Hippocampal formation (tissue), 2 donors: ENCODE measurements at regions not wholly inside any gene's neighbourhood (a gene's known extent, or its start where the extent isn't known, plus 50 kb on each side); places are given as distances from the start of the nearest gene placed in this dataset.

ENCODE experiments used
- DNase-seq, 2 donors: peaks; one replicate each; lab custom pipeline; 2025; lab: John Stamatoyannopoulos, UW

DNA sequence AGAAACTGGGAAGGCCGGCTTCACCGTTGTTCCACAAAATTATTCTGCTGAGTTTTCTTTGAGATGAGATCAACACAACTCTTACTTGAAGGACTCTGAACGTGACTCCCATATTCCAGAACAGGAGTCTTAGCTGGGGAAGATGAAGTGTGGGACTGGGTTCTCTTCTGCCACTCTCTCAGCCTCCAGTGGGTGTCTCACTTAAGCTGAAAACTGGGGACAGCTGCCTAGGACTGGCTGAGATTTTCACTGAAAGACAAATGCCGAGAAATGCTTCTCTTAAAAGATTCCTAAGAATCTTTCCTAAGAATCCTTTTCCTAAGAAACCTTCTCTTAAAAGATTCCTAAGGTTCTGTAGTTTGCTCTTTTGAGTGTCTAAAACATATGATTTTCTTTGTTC is 156.6 kb upstream of the LHCGR start:
- DNase-seq, result peak in 1 of 2 donors; percentile 28

DNA sequence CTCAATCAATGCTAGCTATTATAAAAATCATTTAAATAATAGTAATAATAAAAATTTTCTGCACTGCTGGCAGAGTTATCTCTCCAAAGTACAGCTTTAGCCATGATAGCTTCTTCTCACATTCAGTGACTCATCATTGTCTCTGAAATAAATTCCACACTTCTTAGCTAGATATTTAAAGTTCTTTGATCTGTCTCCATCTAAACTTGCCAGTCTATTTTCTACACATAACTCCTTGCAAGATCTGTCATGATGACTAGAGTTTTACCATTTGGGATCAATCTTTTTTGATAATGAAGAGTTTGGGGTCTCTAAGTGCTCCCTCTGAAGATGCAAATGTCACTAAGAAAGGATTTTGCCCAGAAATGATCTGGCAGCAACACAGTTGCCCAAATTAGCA is 155.4 kb upstream of the LHCGR start:
- DNase-seq, result no peak

DNA sequence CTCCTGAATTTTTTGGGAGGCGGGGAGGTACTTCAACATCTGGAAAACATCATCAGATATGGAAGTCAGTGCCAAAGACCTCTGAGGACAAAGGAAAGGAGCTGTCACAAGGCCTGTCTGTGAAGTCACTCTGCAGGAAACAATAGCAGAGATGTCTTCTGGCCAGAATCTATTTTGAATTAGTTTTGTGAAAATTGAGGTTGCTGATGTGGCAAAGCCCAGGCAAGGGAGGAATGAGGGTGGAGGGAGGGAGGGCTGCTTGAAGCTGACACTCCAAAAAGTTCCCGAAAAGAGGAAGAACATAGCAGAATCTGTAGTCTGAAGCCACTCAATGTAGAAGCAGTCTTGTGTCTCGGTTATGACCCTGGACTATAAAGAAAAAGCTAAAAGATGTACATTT is 151.1 kb upstream of the LHCGR start:
- no peak for DNase-seq

DNA sequence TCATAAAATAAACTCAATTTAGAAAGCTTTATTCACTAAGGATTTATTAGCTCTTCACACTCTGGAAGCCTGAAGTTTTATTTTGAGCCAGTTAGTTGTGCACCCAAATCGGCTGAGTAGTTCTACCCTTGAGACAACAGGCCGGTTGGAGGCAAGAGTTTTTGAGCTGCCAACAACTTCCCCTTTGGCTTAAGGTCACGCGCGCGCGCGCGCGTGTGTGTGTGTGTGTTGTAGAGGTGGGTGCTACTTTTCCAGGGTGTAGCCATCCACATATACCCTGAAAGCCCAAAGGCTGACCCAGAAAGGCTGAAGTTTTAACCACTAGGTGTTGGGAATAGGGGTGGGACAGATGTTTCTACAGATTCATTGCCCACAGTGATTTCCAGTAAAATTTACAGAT is 150.2 kb upstream of the LHCGR start:
- peak in 1 of 2 donors; percentile 11 for DNase-seq

DNA sequence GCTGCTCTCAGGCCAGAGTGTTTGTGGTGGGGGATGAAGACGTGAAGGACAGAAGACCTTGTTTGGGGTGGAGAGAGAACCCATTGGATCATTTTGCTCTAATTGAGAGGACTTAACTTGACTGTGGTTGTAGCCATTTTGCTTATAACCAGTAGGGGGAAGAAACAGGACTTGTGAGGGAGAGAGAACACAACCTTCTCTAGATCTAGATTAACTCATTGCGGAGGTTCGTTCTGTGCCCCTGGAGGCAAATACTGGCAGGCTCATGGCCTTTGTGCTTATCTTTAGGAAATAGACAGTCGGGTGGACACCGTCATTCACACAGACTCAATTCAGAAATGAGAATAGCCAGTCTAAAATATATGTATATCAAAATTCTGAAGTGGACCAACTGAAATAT is 147.0 kb upstream of the LHCGR start:
- DNase-seq, result no peak

DNA sequence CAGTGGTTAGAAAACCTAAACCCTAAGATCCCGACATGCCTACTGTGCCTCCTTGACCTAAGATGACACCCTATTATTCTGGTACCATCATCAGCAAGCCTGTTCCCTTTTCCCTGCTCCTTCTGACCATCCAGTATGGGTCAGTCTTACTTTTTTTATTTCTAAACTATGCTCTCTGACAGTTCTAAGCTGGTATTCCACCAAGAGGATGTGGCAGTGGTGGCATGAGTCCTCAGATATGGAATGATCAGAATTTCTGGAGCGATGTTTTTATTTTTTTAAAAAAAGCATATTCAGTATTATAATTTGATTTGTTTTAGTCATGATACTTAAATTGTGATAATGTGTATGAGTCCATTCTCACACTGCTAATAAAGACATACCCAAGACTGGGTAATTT is 145.9 kb upstream of the LHCGR start:
- no peak for DNase-seq

DNA sequence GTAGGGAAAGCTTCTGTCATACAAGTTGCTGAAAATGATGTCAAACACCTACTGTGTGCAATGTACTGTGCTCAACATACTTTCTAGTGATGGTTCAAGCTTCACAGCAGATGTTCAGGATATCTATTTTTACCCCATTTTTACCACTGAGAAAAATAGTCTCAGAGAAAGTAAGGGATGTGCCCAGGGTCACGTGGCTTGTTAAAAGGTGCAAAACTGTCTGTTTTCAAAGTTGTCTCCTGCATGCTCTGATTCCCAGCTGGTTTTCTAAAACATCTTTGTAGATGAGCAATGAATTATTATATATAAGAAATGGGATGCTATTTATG is 145.5 kb upstream of the LHCGR start:
- DNase-seq, result no peak

DNA sequence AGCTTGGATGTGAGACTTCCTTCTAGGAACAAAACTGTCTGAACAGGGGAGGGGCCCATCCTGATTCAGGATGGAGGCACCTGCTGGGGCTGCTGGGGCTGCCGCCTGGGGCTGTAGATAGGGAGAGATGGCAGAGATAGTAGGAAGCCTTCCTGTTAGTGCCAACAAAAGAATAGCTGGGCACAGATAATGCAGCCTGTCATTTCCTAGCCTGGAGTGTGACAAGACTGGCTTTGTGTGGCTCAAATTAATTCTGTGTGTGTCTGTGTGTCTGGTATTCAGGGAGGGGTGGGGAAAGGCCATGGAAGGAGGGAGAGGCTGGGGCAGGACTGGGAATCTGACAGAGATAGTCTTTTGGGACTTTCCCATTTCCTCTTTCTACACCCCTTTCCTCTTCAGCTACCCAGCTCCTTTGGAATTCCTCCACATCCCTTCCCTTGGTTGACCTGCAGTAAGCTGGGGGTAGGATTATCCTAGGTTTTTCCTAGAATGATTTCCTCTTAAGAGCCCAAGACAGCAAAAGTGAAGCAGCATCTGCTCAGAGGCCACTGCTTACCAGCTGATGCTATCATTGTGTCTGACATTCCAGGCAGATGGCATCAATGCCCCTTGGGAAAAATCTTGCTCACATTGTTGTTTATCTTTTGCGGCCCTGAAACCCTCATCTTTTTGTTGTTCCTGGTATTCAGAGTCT is 144.9 kb upstream of the LHCGR start:
- peak; percentile 66 to 76 for DNase-seq

DNA sequence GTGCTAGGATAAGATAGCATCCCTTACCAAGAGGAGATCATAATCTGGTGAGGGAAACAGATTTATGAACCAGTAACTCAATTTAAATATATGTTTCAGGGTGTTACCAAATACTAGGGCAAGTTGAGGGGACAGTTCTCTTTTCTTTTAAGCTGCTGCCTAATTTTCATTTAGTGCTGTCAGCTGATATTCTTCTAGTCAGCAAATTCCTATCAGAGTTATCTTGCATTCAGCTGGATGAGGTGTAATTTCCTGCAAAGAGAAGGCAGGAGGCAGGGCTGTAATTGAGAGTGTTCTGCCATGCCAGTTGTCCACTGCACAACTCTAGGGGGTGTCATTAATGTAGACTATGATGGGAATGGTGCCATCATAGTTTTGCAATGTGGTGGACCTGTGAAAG is 141.3 kb upstream of the LHCGR start:
- no peak for DNase-seq

DNA sequence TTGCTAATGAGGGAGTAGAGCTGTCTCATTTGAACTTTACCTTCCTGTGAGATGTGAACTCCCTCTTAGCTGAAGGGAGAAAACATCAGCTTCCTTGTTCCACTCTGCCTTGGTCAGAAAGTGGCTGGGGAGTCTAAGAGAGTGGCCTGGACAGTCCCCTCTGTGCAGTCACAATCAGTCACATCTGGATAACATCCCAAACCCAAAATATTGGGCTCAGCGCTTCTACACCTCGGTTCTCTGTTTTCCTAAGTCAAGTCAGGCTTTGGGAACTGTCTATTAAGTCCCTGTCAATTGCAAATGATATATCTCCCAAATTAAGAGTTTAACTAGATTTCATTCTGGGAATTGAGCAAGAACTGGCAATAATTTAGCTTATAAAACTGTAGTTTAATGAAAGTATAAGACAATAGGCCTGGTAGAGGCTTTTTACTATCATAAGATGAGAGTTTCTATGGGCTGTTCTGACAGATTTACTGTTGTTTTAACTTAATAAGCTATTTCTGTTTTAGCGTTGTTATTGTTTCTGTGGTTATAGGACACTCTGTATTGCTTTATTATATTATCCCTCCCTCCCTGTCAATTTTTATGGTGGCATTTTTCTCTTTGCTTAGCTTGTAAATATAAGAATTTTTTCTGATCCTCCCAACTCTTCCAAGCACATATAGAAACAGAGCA is 135.1 kb upstream of the LHCGR start:
- DNase-seq, result no peak

DNA sequence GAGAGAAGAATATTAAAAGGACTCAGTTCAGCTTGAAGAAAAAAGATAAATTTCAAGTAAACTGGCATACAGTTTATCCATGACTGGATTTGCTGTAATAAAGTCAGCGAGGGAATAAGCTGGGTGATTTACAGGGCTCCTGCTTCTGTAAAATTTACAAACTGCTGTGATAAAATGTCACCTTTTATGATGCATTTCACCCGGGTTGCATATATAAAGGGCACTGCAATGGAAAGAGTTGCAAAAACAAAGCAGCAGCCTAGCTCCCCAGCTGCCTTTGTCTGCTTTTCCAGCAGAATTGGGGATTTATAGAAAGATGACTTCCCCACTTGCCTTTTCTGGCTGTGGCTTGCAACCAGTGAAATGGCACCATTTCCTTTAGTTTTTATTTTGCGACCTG is 132.5 kb upstream of the LHCGR start:
- DNase-seq, result no peak

DNA sequence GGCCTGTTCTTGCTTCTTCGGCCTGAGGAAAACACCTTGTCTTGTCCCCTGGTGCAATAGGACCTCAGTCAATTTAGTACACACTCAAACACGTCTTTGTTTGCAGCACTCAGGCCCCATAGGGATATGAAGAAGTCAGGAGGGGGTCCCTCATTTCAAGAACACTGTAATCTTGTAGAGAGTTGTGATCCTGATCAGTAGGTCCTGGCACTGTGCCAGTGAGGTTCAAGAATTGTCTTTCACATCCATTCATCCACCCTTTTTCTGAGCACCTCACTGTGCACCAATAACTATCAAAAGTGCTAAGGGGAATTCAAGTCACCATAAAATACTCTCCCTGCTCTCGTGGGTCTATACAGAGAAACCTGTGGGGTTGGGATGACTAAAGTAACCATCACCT is 131.4 kb upstream of the LHCGR start:
- DNase-seq, result no peak

DNA sequence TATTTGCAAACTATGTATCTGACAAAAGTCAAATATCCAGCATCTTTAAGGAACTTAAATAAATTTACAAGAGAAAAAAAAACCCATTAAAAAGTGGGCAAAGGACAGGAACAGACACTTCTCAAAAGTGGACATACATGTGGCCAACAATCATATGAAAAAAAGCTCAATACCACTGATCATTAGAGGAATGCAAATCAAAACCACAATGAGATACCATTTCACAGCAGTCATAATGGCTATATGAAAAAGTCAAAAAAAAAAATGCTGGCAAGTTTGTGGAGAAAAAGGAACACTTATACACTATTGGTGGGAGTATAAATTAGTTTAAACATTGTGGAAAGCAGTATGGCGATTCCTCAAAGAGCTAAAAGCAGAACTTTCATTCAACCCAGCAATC is 130.3 kb upstream of the LHCGR start:
- DNase-seq, result no peak

DNA sequence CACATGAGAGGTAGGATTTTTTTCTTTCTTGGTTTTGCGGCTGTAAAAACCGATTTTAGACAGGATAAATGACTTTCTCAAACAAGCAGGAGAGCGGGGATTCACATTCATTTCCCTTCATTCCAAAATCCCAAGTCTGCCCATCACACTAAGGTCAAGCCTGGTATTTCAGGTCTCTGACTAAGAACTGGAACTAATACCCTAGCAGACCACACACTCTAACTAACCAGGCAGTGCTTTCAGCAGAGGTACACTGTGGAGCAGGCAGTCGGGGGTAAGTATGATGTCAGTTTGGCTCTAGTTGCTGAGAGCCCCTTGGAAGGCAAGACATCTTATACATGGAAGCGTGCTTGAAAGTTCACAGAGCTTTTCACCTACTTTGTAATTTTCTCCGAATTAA is 128.1 kb upstream of the LHCGR start:
- no peak for DNase-seq

DNA sequence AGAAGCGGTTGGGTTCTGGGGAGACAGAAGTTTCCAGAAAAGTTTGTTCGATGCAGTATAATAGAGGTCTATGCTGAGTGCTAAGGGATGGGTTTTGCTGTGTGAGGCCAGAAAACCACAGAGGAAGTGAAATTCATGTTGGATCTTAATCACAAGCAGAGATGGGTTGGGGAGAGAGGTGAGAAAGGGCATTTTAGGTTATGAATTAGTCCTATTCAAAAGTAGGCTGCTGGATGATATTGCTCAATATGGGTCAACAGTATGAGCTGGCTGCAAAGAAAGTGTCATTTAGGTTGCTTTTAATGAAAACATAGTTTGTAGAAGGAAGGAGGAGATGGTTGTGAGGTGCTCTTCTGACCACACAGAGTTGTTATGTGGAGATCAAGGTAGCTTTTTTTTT is 118.8 kb upstream of the LHCGR start:
- no peak for DNase-seq

DNA sequence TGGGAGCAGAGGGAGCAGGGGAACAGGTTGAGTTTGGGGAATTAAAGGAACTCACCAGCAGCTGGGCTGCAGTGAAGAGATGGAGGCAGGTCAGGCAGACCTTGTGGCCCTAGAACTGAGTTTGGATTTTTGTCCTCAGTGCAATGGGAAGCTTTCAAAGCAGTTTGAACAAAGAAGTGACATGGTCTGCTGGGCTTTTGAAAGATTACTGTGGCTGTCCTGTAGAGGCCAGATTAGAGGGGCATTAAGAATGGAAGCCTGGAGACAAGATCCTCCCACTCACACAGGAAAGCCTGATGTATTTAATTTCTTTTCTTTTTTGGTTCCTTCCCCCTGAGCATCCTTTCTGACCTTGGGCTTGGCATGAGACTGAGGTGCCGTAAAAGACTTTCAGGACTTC is 118.1 kb upstream of the LHCGR start:
- DNase-seq, result no peak

DNA sequence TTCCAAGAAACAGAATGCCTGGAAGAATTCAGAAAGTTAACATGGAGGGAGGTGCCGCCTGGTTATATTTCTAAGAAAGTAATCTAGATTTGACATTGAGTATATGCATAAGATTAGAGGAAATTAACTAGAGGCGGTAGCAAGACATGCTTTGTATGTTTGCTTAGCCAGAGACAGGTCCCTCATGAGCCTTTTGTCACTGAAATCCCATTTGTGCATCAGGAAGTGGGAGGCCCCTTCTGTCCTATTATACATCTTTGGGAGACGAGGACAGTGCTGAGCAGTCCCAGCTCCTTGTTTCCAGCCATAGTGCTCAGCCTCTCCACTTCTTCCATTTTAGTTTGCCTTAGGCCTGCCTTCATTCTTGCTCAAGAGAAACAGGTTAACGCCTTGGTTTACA is 115.4 kb upstream of the LHCGR start:
- no peak for DNase-seq

DNA sequence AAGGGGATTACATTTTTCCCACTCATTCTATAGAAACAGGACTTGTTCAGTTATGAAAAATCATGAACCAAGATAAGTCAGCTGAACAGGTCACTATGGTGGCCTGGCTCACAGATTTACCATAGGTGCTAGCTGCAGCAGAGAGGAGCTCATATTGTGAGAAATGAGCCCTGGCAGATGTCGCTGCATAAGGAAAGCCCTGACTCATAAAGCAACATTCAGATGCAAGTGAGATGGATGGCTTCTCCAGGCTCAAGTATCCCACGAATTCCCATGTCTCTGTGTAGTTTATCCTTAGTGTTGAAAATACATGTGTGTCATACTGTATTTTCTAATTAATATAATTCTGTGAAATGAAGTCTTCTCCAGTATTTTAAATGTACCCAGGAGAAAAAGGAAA is 115.0 kb upstream of the LHCGR start:
- no peak for DNase-seq

DNA sequence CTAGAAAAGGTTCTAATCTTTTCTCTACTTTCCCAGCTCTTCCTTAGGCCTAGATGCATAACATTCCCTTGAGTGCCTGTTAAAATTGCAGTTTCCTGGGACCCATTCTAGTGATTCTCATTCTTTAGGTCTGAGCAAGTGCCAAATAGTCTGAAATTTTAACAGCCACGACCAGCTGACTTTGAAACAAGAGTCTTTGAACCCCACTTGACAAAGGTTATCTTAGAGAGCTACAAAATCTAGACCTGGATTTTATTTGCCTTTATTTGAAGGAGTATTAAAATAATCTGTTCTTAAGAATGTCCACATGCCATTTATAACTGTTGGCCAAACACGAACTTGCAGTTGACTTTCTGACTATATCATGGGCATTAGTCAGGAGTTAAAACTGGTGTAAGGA is 110.2 kb upstream of the LHCGR start:
- DNase-seq, result no peak

DNA sequence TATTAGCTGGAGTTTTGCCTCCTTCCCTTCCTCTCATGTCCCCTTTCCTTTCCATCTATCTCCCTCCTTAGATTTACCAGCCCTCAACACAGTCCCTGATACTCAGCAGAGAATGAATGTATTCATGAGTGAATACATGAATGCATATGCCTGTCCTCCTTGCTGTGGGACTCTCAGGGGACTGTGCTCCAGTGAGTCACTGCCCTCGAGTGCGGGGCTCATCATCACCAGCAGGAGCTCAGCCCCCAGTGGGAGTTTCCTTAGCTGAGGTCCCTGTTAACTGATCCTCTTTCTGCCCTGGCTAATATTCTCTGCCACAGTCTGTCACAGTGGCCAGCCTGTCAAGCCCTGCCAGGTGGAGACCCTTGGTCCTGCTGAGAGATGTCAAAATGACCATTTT is 104.9 kb upstream of the LHCGR start:
- DNase-seq, result no peak

DNA sequence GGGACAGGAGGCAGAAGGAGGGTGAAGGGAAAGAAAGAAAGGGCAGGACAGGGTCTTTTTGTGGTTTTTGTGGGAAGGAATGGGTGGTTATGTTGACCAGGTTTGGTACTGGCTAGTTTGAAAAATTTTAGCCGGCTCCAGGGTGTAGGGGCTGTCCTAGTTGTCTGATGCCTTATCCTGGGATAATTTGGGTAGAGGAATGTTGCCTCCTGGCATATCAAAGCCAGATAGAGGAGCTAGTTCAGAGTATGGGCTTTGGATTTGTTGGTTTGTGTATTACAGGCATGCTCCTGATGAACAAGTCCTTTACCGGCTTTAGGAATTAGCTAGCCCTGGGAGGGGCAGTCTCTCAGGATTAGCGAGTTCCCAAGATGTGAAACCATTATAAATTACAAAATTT is 101.1 kb upstream of the LHCGR start:
- DNase-seq, result no peak

DNA sequence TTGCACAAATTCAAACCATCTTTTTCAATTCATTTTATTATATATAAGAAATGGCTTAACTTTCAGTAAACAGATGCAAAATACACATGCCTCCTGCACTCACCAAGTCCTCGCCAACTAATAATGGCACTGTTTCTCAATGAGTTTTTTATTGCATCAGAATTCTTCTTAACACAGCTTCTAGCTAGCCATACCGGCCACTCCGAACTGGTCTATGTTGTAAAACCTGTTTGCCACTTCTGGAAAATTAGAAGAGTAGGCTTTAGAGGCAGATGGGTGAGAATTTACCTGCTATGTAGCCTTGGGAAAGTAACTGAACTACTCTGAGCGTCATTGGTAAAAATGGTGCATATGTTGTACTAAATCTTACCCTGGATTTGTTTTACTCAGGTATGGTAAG is 100.6 kb upstream of the LHCGR start:
- DNase-seq, result no peak

DNA sequence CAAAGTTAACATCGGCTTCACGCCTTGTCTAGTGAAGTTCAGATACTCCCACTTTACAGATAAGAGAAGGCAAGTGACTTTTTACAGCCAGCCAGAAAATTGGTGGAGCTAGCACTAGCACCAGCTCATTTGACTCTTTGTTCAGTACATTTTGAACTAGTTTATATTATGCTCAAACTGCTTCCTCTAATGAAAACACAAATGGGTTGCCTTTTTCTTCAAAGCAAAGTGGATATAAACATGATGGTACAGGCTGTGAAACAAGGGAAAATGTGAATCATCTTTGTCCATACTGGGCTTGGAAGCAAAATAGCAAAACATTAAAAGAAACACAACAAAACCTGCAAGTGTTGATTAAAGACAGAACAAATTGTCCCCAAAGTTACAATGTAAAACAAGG is 99.6 kb upstream of the LHCGR start:
- DNase-seq, result no peak

DNA sequence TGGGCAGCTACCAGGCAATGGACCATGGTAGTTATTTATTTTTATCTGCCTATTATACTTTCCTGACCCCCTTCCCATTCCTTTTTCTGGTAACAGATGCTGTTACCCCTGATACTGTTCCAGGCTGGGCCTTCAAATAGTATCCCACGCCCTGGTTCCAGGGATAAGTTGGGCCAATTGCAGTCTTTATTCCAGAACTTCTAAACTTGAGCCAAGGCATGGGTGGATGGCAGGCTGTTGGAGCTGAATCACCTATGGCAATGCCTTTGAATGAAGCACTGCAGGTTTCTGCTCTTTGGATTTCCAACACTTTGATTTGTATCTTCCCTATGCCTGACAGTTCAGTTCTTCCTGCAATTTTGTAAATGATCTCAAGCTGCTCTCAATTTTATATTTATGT is 99.2 kb upstream of the LHCGR start:
- peak in 1 of 2 donors; percentile 28 for DNase-seq
